Heart right ventricle (tissue), 16 donors: ENCODE measurements at regions not wholly inside any gene's neighbourhood (a gene's known extent, or its start where the extent isn't known, plus 50 kb on each side); places are given as distances from the start of the nearest gene placed in this dataset.

Experiments
- ATAC-seq, 8 donors: fragments of 200-7000 bp; cut with Tn5 transposase; one replicate each; pipeline ENCODE4 v1.9.1; 2020; ENCODE audit warnings: mild to moderate bottlenecking in 8 of 8, moderate library complexity in 8 of 8, moderate number of reproducible peaks in 1 of 8
- DNase-seq, 2 donors: peaks; one replicate each; pipeline ENCODE4 v3.0.0-alpha.2; 2020
- H3K27ac ChIP-seq, 10 donors: fragments of 200-600 bp; sonication (generic) in 2 of 10; one replicate each; pipeline versions ENCODE4 v1.5.0 to v1.8.0; 2020 to 2022; ENCODE audit warnings: mild to moderate bottlenecking in 3 of 10
- H3K27me3 ChIP-seq, 7 donors: fragments of 200-600 bp; one replicate each; pipeline ENCODE4 v1.8.0; 2021 to 2022; ENCODE audit warnings: mild to moderate bottlenecking in 2 of 7
- H3K36me3 ChIP-seq, 9 donors: fragments of 200-600 bp; sonication (generic) in 1 of 9; one replicate each; pipeline versions ENCODE4 v1.5.0 to v1.8.0; 2020 to 2022; ENCODE audit warnings: mild to moderate bottlenecking in 2 of 9
- H3K4me1 ChIP-seq, 9 donors: fragments of 200-600 bp; sonication (generic) in 1 of 9; one replicate each; pipeline versions ENCODE4 v1.5.0 to v1.8.0; 2020 to 2022; ENCODE audit warnings: mild to moderate bottlenecking in 4 of 9
- H3K4me3 ChIP-seq, 10 donors: fragments of 200-600 bp; sonication (generic) in 2 of 10; one replicate each; pipeline versions ENCODE4 v1.5.0 to v1.8.0; 2020 to 2022; ENCODE audit warnings: mild to moderate bottlenecking in 7 of 10, moderate library complexity in 2 of 10
- H3K9me3 ChIP-seq, 11 donors: fragments of 200-600 bp in 10 of 11; sonication (generic) in 2 of 11; one replicate each; pipeline versions ENCODE4 v1.5.0 to v1.8.0; 2013 to 2022; ENCODE audit warnings: mild to moderate bottlenecking in 2 of 11, control low read depth in 1 of 11, moderate library complexity in 1 of 11
- WGBS, 2 donors: extraction: QIAGEN DNeasy Blood & Tissue Kit; methylation state at CpG; one replicate each; pipeline ENCODE4 v1.1.7; 2013; ENCODE audit warnings: inconsistent platforms in 1 of 2; 5-methylcytosine and 5-hydroxymethylcytosine counted together
- intact Hi-C, 10 donors: fragments of 100-400 bp; cut with DNase I; formaldehyde crosslinking; loops; one replicate each; pipeline versions ENCODE4 v1.11.1 to v1.14.2; 2022
- TF ChIP-seq, protein P1 (sequence below), 9 donors: fragments of 200-600 bp; sonication (generic) in 2 of 9; IDR thresholded peaks; one replicate each; pipeline versions ENCODE4 v1.5.0 to v1.8.0; 2021 to 2022; ENCODE audit warnings: antibody characterized with exemption in 9 of 9, mild to moderate bottlenecking in 5 of 9, moderate library complexity in 1 of 9
- donor health status: Arrhythmogenic right ventricular cardiomyopathy.
- donor health status: ischemic (EF 13 %, LVEDD 7.1; RV severe dilation, severe dysfunction).
- donor health status: healthy with polysubstance abuse.
- donor health status: DM: no; HTN: yes; CAD: no.
- donor health status: DM: no; HTN: no; CAD: no.
- donor health status: ischemic (EF 25% LVEDD 6.9; RV normal size, moderate dysfunction).
- donor health status: ischemic (EF 25% LVEDD 5.7; RV mildly dilated, moderate dysfunction).
- donor health status: healthy.
- donor health status: DM: yes; HTN: yes; CAD: no.
- donor health status: Ischemic cardiomyopathy.
- donor health status: ischemic (EF 35%, LVEDD 5.7; RV mildly dilated, moderate dysfunction).
- donor health status: nonischemic (EF 11% LVEDD 7.7; RV severe dilation, severe dysfunction).
- donor health status: DM: yes; HTN: yes; CAD: no.
- donor health status: PGD.
- donor health status: ischemic (EF 29% LVEDD 5.4; RV normal size, mild dysfunction).
- donor health status: nonischemic (EF 23%, LVEDD 6.1; RV moderate dilation, normal function).

DNA sequence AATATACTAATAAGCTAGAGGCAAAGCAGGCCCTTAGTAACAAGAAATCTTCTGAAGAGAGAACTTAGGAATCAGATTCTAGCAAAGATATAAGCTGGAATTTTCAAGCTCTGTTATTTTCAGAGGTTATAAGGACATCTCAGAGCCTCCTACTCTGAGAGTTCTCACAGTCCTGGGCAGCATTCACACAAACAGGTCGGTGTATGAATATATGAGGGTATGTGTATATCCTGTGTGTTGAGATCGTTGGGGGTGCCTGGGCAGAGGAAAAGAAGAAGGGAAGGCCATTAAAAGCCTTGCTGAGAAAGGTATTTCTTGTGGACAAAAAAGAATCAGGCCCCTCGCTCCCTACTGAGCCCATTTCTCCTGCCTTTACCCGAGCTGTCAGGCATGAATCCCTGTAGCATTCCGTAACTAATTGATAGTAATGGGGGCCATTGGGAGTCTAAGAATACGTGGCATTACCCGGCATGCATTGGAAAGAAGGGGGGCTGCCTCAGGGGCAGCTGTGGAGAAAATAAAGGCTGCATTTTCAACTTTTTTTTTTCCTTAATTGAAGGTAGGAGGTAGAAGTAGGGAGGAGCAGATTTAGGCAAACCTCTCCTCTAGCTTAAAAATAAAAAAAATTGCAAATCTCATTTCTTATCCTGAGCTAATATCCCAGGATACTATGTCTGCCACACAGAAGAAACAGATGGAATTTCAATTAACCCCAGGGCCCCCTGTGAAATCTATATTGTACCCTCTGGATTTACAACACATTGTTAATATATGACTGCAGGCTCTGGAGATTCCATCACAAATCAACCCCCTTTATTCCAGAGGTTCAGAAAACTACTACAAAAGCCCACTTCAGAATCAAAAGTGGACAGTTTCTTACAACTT lies 103.8 kb downstream of the GTPBP8 start:
- Histone ChIP-seq H3K27ac (no peak overlapping the region), H3K27me3 (no peaks in the 10 kb centered on the region), H3K9me3 (peaks cover 0 to 9% (median under 1%) of the 10 kb centered on the region in 11 donors), H3K4me3 (no peak overlapping the region), H3K36me3 (no peaks in the 10 kb centered on the region), H3K4me1 (no peaks in the 10 kb centered on the region)
- TF ChIP-seq, protein P1, sequence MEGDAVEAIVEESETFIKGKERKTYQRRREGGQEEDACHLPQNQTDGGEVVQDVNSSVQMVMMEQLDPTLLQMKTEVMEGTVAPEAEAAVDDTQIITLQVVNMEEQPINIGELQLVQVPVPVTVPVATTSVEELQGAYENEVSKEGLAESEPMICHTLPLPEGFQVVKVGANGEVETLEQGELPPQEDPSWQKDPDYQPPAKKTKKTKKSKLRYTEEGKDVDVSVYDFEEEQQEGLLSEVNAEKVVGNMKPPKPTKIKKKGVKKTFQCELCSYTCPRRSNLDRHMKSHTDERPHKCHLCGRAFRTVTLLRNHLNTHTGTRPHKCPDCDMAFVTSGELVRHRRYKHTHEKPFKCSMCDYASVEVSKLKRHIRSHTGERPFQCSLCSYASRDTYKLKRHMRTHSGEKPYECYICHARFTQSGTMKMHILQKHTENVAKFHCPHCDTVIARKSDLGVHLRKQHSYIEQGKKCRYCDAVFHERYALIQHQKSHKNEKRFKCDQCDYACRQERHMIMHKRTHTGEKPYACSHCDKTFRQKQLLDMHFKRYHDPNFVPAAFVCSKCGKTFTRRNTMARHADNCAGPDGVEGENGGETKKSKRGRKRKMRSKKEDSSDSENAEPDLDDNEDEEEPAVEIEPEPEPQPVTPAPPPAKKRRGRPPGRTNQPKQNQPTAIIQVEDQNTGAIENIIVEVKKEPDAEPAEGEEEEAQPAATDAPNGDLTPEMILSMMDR (IDR thresholded peaks at IDR 0.05): no peak
- intact Hi-C loops: no loop called here
- ATAC-seq (no peak), DNase-seq (no peak)
- 83 to 87% methylated on average over 7 of the region's 7 CpGs for WGBS, 2 donors

DNA sequence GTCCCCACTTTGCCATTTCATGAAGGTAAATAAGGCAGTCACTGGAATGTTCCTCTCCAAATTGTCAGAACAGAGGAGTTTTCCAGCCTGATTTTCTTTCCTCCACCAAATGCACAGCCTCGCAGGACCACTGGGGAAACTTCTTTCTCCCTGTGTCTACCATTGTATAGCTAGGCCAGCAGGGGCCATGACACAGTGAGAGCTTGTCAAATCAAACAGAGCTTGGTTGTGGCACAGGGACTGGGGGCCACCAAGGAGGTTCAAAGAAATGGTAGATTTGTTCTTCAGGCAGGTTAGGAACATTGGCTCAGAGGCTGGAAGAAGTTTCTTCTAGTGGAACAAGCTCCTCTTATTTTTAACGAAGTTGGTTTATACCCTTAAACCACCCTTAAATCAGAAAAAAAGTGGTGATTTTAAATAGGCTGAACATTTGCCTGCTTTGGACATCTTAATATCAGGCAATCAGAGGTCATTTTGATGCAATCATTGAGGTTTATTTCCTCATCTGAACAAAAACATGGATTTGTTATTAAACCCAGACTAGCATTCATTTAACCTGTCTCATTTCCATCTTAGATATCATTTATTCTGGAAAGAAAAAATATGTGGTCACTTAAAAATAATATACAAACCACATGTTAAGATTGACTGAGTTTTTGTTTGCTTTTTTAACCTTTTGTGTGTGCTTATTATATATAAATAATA lies 105.6 kb downstream of the GTPBP8 start:
- H3K27ac ChIP-seq: no peak overlapping the region
- ATAC-seq (no peak), DNase-seq (no peak)
- no peaks in the 10 kb centered on the region for H3K27me3 ChIP-seq
- peaks cover 0 to 17% (median 4%) of the 10 kb centered on the region in 11 donors for H3K9me3 ChIP-seq
- no peaks in the 10 kb centered on the region for H3K4me1 ChIP-seq
- intact Hi-C loops: no loop called here
- H3K36me3 ChIP-seq: no peaks in the 10 kb centered on the region
- WGBS, 2 donors: 92 to 95% methylated on average over 2 of the region's 2 CpGs
- no peak overlapping the region for H3K4me3 ChIP-seq
- TF ChIP-seq, protein P1 (IDR thresholded peaks at IDR 0.05): no peak

DNA sequence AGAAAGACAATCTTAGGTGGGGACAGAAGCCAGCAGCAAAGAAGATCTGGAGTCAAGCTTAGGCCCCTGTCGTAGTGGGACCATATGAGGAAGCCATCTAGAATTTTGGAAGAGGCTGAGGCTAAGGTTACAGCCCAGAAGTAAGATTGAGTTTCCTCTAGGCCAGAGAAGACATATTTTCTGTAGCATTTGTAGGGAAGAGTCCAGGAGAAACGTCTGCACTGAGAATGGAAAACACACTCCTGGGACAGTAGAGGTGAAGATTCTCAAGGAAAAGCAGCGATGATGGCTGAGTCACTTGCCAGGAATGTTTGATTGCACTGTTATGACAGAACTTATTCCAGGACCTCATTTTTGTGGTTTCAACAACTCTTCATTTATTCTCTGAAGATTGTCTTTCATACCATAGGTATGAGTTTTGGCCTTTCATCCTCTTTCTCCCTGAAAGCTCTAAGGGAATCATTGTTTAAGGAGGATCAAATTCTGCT lies 107.2 kb downstream of the GTPBP8 start:
- WGBS, 2 donors: 72 to 83% methylated on average over 3 of the region's 3 CpGs
- Histone ChIP-seq H3K4me1 (no peaks in the 10 kb centered on the region), H3K27ac (no peak overlapping the region), H3K9me3 (peaks cover 0 to 17% (median 4%) of the 10 kb centered on the region in 11 donors), H3K27me3 (no peaks in the 10 kb centered on the region), H3K36me3 (no peaks in the 10 kb centered on the region), H3K4me3 (no peak overlapping the region)
- intact Hi-C loops: no loop called here
- ATAC-seq (no peak), DNase-seq (no peak)
- TF ChIP-seq, protein P1 (IDR thresholded peaks at IDR 0.05): no peak

- H3K27ac ChIP-seq: no peak overlapping the region
Measured at GRCh38 chr3:113100063-113100462, 109.3 kb downstream of the GTPBP8 start.

More at GRCh38 chr3:113100063-113100462, 109.3 kb downstream of the GTPBP8 start:
- Histone ChIP-seq H3K4me1 (no peaks in the 10 kb centered on the region), H3K9me3 (peaks cover 0 to 17% (median 4%) of the 10 kb centered on the region in 11 donors), H3K36me3 (no peaks in the 10 kb centered on the region), H3K27me3 (no peaks in the 10 kb centered on the region), H3K4me3 (no peak overlapping the region)
- ATAC-seq: no peak
- TF ChIP-seq, protein P1 (IDR thresholded peaks at IDR 0.05): no peak
- intact Hi-C loops: no loop called here
- WGBS, 2 donors: 89 to 95% methylated on average over 2 of the region's 2 CpGs
- DNase-seq: no peak
